ENCODE measurements at regions not wholly inside any gene's neighbourhood (a gene's known extent, or its start where the extent isn't known, plus 50 kb on each side); places are given as distances from the start of the nearest gene placed in this dataset.
A peak's percentile ranks its signal among the peaks of the same experiment; 100 is the strongest.
"Not testable (repeated sequence)": the region's sequence is repeated elsewhere in the genome, so short reads cannot be mapped to it uniquely, and the experiment has no call there.

- DNase-seq = peak; percentile 41
Observed at GRCh38 chr6:137811121-137811915, 55.7 kb upstream of the TNFAIP3 start.

GRCh38 chr6:137811916-137812553, 55.0 kb upstream of the TNFAIP3 start:
- DNase-seq = no peak

GRCh38 chr6:137813308-137813970, 53.6 kb upstream of the TNFAIP3 start:
- DNase-seq = no peak

GRCh38 chr6:137814030-137814429, 53.0 kb upstream of the TNFAIP3 start:
- DNase-seq = not testable (repeated sequence)

GRCh38 chr6:137815692-137816091, 51.4 kb upstream of the TNFAIP3 start:
- no peak for DNase-seq

GRCh38 chr6:137816133-137816579, 50.9 kb upstream of the TNFAIP3 start:
- no peak for DNase-seq

- no peak for DNase-seq
Observed at GRCh38 chr6:137816688-137817618, 50.1 kb upstream of the TNFAIP3 start.
